ENCODE measurements at regions not wholly inside any gene's neighbourhood (a gene's known extent, or its start where the extent isn't known, plus 50 kb on each side); places are given as distances from the start of the nearest gene placed in this dataset.

GRCh38 chr5:174312641-174313040 lies 267.1 kb downstream of the NSG2 start:
- Histone ChIP-seq H3K9me2 (ENCODE audit: insufficient read depth, low read length) (no peaks in the 10 kb centered on the region), H3K4me1 (ENCODE audit: insufficient read depth, low read length, poor library complexity, severe bottlenecking) (no peaks in the 10 kb centered on the region), H3K79me2 (ENCODE audit: insufficient read depth, low read depth, low read length) (no peaks in the 10 kb centered on the region), H2AFZ (ENCODE audit: low read length) (no peak overlapping the region), H3K9me3 (ENCODE audit: low read length) (no peaks in the 10 kb centered on the region), H3K36me3 (ENCODE audit: insufficient read depth, low read length) (no peaks in the 10 kb centered on the region), H3K27ac (ENCODE audit: low read depth, low read length, poor library complexity, severe bottlenecking) (no peak overlapping the region), H3K4me3 (ENCODE audit: low read depth, low read length, poor library complexity, severe bottlenecking) (no peak overlapping the region), H3K4me2 (ENCODE audit: low read length) (no peak overlapping the region), H4K20me1 (ENCODE audit: insufficient read depth, low read length) (no peaks in the 10 kb centered on the region)
- no peak for TF ChIP-seq CTCF (conservative IDR thresholded peaks at IDR 0.05; ENCODE audit: low read length)
- no peak for TF ChIP-seq EZH2phosphoT487 (IDR thresholded peaks at IDR 0.05; ENCODE audit: borderline replicate concordance, low read depth, low read length)
- POLR2A ChIA-PET, result no interaction called here
- DNase-seq (ENCODE audit: low spot score), result no peak
- intact Hi-C loops (cut with micrococcal nuclease; ENCODE audit: unreplicated experiment), result loop anchor here (1.0 to 10.0 kb wide), 2 partner anchors 267 to 698 kb away; partner anchors contain the start of genes BOD1 and NSG2
- CTCF ChIA-PET (ENCODE audit: unreplicated experiment), result interaction anchor here (0.6 to 0.9 kb wide), 2 partner anchors 255 to 277 kb away, joined by 3 read pairs; no protein-coding TSS in a partner anchor
- BruUV-seq (replicated peaks), result no TSS peak

GRCh38 chr5:174313615-174314014 lies 268.1 kb downstream of the NSG2 start:
- no TSS peak for BruUV-seq (replicated peaks)
- DNase-seq (ENCODE audit: low spot score), result no peak
- Histone ChIP-seq H3K9me3 (ENCODE audit: low read length) (no peaks in the 10 kb centered on the region), H3K4me1 (ENCODE audit: insufficient read depth, low read length, poor library complexity, severe bottlenecking) (no peaks in the 10 kb centered on the region), H4K20me1 (ENCODE audit: insufficient read depth, low read length) (no peaks in the 10 kb centered on the region), H3K4me3 (ENCODE audit: low read depth, low read length, poor library complexity, severe bottlenecking) (no peak overlapping the region), H3K9me2 (ENCODE audit: insufficient read depth, low read length) (no peaks in the 10 kb centered on the region), H3K27ac (ENCODE audit: low read depth, low read length, poor library complexity, severe bottlenecking) (no peak overlapping the region), H3K36me3 (ENCODE audit: insufficient read depth, low read length) (no peaks in the 10 kb centered on the region), H3K4me2 (ENCODE audit: low read length) (no peak overlapping the region), H2AFZ (ENCODE audit: low read length) (no peak overlapping the region), H3K79me2 (ENCODE audit: insufficient read depth, low read depth, low read length) (no peaks in the 10 kb centered on the region)
- ChIA-PET CTCF (ENCODE audit: unreplicated experiment) (no interaction called here), POLR2A (no interaction called here)
- intact Hi-C loops (cut with micrococcal nuclease; ENCODE audit: unreplicated experiment), result loop anchor here (10.0 kb wide), 1 partner anchor 699 kb away; the partner anchor contains the start of gene BOD1
- TF ChIP-seq EZH2phosphoT487 (IDR thresholded peaks at IDR 0.05; ENCODE audit: borderline replicate concordance, low read depth, low read length) (no peak), CTCF (conservative IDR thresholded peaks at IDR 0.05; ENCODE audit: low read length) (no peak)

- no peaks in the 10 kb centered on the region for H3K36me3 ChIP-seq (ENCODE audit: insufficient read depth, low read length)
- no peaks in the 10 kb centered on the region for H3K9me2 ChIP-seq (ENCODE audit: insufficient read depth, low read length)
- no peak for DNase-seq (ENCODE audit: low spot score)
- no peak overlapping the region for H3K4me3 ChIP-seq (ENCODE audit: low read depth, low read length, poor library complexity, severe bottlenecking)
- no peak for TF ChIP-seq EZH2phosphoT487 (IDR thresholded peaks at IDR 0.05; ENCODE audit: borderline replicate concordance, low read depth, low read length)
- no peak overlapping the region for H3K4me2 ChIP-seq (ENCODE audit: low read length)
- H3K79me2 ChIP-seq (ENCODE audit: insufficient read depth, low read depth, low read length), result no peaks in the 10 kb centered on the region
- BruUV-seq (replicated peaks), result no TSS peak
- CTCF ChIA-PET (ENCODE audit: unreplicated experiment), result no interaction called here
- H3K4me1 ChIP-seq (ENCODE audit: insufficient read depth, low read length, poor library complexity, severe bottlenecking), result no peaks in the 10 kb centered on the region
- no peaks in the 10 kb centered on the region for H3K9me3 ChIP-seq (ENCODE audit: low read length)
- intact Hi-C loops (cut with micrococcal nuclease; ENCODE audit: unreplicated experiment), result loop anchor here (10.0 kb wide), 1 partner anchor 699 kb away; the partner anchor contains the start of gene BOD1
- POLR2A ChIA-PET, result no interaction called here
- no peak overlapping the region for H3K27ac ChIP-seq (ENCODE audit: low read depth, low read length, poor library complexity, severe bottlenecking)
- no peak overlapping the region for H2AFZ ChIP-seq (ENCODE audit: low read length)
- no peaks in the 10 kb centered on the region for H4K20me1 ChIP-seq (ENCODE audit: insufficient read depth, low read length)
Observed at GRCh38 chr5:174314261-174314660, 268.8 kb downstream of the NSG2 start.

Data from OCI-LY7 (cell line).